ENCODE measurements at regions not wholly inside any gene's neighbourhood (a gene's known extent, or its start where the extent isn't known, plus 50 kb on each side); places are given as distances from the start of the nearest gene placed in this dataset.

DNA sequence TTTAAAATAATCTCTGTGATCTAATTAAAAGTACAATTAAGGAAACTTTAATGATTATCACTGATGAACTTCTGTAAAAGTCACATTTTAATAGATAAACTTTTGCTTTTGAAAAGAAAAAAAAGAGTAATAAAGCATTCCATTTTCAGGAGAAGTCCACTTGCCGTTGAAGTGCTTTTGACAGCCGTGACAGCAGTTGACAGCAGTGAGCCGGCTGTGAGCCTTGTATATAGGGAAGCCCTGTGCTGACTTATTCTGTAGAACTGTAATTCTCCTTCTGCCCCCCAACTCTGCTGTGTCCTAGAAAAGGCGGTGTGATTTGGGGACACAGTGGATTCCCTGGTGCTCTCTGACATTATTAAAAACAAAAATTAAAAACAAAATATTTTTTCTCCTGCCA, 78.0 kb downstream of the POM121L12 start:
- no peak for TF ChIP-seq EZH2 (IDR thresholded peaks at IDR 0.05; ENCODE audit: borderline replicate concordance, insufficient read depth, low read length, poor library complexity, severe bottlenecking)
- TF ChIP-seq, protein P1, sequence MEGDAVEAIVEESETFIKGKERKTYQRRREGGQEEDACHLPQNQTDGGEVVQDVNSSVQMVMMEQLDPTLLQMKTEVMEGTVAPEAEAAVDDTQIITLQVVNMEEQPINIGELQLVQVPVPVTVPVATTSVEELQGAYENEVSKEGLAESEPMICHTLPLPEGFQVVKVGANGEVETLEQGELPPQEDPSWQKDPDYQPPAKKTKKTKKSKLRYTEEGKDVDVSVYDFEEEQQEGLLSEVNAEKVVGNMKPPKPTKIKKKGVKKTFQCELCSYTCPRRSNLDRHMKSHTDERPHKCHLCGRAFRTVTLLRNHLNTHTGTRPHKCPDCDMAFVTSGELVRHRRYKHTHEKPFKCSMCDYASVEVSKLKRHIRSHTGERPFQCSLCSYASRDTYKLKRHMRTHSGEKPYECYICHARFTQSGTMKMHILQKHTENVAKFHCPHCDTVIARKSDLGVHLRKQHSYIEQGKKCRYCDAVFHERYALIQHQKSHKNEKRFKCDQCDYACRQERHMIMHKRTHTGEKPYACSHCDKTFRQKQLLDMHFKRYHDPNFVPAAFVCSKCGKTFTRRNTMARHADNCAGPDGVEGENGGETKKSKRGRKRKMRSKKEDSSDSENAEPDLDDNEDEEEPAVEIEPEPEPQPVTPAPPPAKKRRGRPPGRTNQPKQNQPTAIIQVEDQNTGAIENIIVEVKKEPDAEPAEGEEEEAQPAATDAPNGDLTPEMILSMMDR (IDR thresholded peaks at IDR 0.05; ENCODE audit: poor library complexity, severe bottlenecking), result no peak

Measured in neural cell (in vitro differentiated cells).